ENCODE measurements at regions not wholly inside any gene's neighbourhood (a gene's known extent, or its start where the extent isn't known, plus 50 kb on each side); places are given as distances from the start of the nearest gene placed in this dataset.
"Not testable (repeated sequence)": the region's sequence is repeated elsewhere in the genome, so short reads cannot be mapped to it uniquely, and the experiment has no call there.

DNA sequence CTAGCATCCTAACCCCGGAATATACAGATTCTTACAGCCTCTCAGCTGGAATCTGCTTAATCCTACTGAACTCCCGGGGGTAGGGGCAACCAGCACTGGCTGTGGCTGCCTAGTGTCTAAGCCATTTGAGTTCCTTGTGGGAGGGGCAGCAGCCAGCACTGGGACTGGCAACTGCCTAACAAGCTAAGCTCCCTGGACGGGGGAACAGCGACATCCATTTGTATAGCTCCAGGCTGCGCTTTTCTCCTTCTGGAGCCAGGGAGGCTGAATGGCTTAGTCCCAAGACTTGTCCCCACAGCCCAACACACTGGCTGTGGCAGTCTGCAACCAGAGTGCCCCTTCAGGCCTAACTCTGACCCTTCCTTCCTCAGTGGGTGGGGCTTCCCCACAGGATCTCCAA is 787.2 kb downstream of the METTL4 start (continued):
- no peak for TF ChIP-seq ZBTB33 (IDR thresholded peaks at IDR 0.05; ENCODE audit: borderline replicate concordance, low read depth)

- H3K9me3 ChIP-seq; H3K4me2 ChIP-seq; H3K79me2 ChIP-seq (ENCODE audit: insufficient read depth); H3F3A ChIP-seq (replicated peaks; ENCODE audit: insufficient read depth); H3K27ac ChIP-seq (ENCODE audit: low read depth in 2 of 2, low read length in 1 of 2); H3K9ac ChIP-seq; DNase-seq; H3K9me2 ChIP-seq; CTCF ChIA-PET; H2AFZ ChIP-seq (ENCODE audit: low read depth); H3K4me3 ChIP-seq (ENCODE audit: low read depth in 2 of 2, low read length in 1 of 2); H3K36me3 ChIP-seq (replicated peaks in 1 of 2; ENCODE audit: control insufficient read depth in 1 of 2, insufficient read depth in 2 of 2, low read length in 1 of 2); H4K20me1 ChIP-seq (ENCODE audit: insufficient read depth); H3K4me1 ChIP-seq (ENCODE audit: control insufficient read depth in 1 of 2, insufficient read depth in 2 of 2, low read depth in 1 of 2, low read length in 1 of 2); H3K27me3 ChIP-seq (ENCODE audit: insufficient read depth); POLR2A ChIA-PET: not testable (repeated sequence)
- WGBS (ENCODE audit: low lambda C conversion rate): 0% methylated on average over 4 of the region's 4 CpGs
Measured at GRCh38 chr18:1785980-1786379, 785.3 kb downstream of the METTL4 start.

GRCh38 chr18:1796636-1797035 is 774.7 kb downstream of the METTL4 start:
- Histone ChIP-seq H3K27me3 (ENCODE audit: insufficient read depth) (no peaks in the 10 kb centered on the region), H3K4me2 (no peak overlapping the region), H4K20me1 (ENCODE audit: insufficient read depth) (no peaks in the 10 kb centered on the region), H3K79me2 (ENCODE audit: insufficient read depth) (no peaks in the 10 kb centered on the region), H2AFZ (ENCODE audit: low read depth) (no peak overlapping the region), H3K9ac (no peak overlapping the region), H3K4me1 (ENCODE audit: control insufficient read depth in 1 of 2, insufficient read depth in 2 of 2, low read depth in 1 of 2, low read length in 1 of 2) (no peaks in the 10 kb centered on the region), H3K36me3 (replicated peaks in 1 of 2; ENCODE audit: control insufficient read depth in 1 of 2, insufficient read depth in 2 of 2, low read length in 1 of 2) (no peaks in the 10 kb centered on the region), H3F3A (replicated peaks; ENCODE audit: insufficient read depth) (no peaks in the 10 kb centered on the region), H3K4me3 (ENCODE audit: low read depth in 2 of 2, low read length in 1 of 2) (no peak overlapping the region), H3K9me3 (no peaks in the 10 kb centered on the region), H3K27ac (ENCODE audit: low read depth in 2 of 2, low read length in 1 of 2) (no peak overlapping the region), H3K9me2 (no peaks in the 10 kb centered on the region)
- CTCF ChIA-PET: interaction anchor here (0.6 kb wide), 1 partner anchor 94 kb away, joined by 3 read pairs; no protein-coding TSS in a partner anchor
- POLR2A ChIA-PET: no interaction called here
- no peak for TF ChIP-seq RFX5 (IDR thresholded peaks at IDR 0.05; ENCODE audit: low read length)
- no peak for TF ChIP-seq FOSL2 (IDR thresholded peaks at IDR 0.05; ENCODE audit: borderline replicate concordance, low read depth)
- no peak for TF ChIP-seq SMC3 (IDR thresholded peaks at IDR 0.05; ENCODE audit: low read depth, low read length)
- no peak for TF ChIP-seq EP300 (IDR thresholded peaks at IDR 0.05; ENCODE audit: borderline replicate concordance in 1 of 2, low read depth in 1 of 2, low read length in 1 of 2)
- no peak for TF ChIP-seq CHD2 (IDR thresholded peaks at IDR 0.05; ENCODE audit: low read length, partially characterized antibody)
- TF ChIP-seq, protein P1, sequence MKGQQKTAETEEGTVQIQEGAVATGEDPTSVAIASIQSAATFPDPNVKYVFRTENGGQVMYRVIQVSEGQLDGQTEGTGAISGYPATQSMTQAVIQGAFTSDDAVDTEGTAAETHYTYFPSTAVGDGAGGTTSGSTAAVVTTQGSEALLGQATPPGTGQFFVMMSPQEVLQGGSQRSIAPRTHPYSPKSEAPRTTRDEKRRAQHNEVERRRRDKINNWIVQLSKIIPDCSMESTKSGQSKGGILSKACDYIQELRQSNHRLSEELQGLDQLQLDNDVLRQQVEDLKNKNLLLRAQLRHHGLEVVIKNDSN (IDR thresholded peaks at IDR 0.05; ENCODE audit: borderline replicate concordance, low read depth): no peak
- TF ChIP-seq, protein P2, sequence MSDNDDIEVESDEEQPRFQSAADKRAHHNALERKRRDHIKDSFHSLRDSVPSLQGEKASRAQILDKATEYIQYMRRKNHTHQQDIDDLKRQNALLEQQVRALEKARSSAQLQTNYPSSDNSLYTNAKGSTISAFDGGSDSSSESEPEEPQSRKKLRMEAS (IDR thresholded peaks at IDR 0.05; ENCODE audit: low read depth): no peak
- no peak for TF ChIP-seq ELF1 (IDR thresholded peaks at IDR 0.05)
- TF ChIP-seq TAF1 (IDR thresholded peaks at IDR 0.05; ENCODE audit: borderline replicate concordance, low read depth, low read length): no peak
- TF ChIP-seq RCOR1 (IDR thresholded peaks at IDR 0.05; ENCODE audit: low read length): no peak
- whole genome bisulfite sequencing (ENCODE audit: low lambda C conversion rate): 0% methylated on average over 3 of the region's 3 CpGs
- no peak for DNase-seq

All from SK-N-SH (cell line).